Osteoblast (primary cell): ENCODE measurements at regions not wholly inside any gene's neighbourhood (a gene's known extent, or its start where the extent isn't known, plus 50 kb on each side); places are given as distances from the start of the nearest gene placed in this dataset.

Source experiments
- DNase-seq: peaks from one replicate; pipeline ENCODE4 v3.0.0; 2011; ENCODE audit warnings: low spot score, mixed read lengths; ENCODE audit not compliant: insufficient read length; ENCODE audit errors: missing footprints
- H2AFZ ChIP-seq: 2 replicates; pipeline ENCODE4 v1.6.0; 2011; ENCODE audit warnings: mild to moderate bottlenecking, low read length
- H3K27ac ChIP-seq: 2 replicates; pipeline ENCODE4 v1.5.1; 2011; ENCODE audit warnings: mild to moderate bottlenecking, low read depth, low read length, moderate library complexity
- H3K27me3 ChIP-seq: 2 replicates; pipeline ENCODE4 v1.6.0; 2012; ENCODE audit warnings: mild to moderate bottlenecking, control low read depth, inconsistent platforms, low read length, moderate library complexity; ENCODE audit not compliant: insufficient read depth
- H3K36me3 ChIP-seq: 2 replicates; pipeline ENCODE4 v1.5.1; 2011; ENCODE audit warnings: mild to moderate bottlenecking, low read length, control low read depth, moderate library complexity; ENCODE audit not compliant: insufficient read depth
- H3K4me1 ChIP-seq: 2 replicates; pipeline ENCODE4 v1.5.1; 2011; ENCODE audit warnings: mild to moderate bottlenecking, low read length, control low read depth, moderate library complexity; ENCODE audit not compliant: insufficient read depth
- H3K4me2 ChIP-seq: 2 replicates; pipeline ENCODE4 v1.6.0; 2011; ENCODE audit warnings: mild to moderate bottlenecking, low read length; ENCODE audit not compliant: insufficient read depth
- H3K4me3 ChIP-seq: fragments of 200-600 bp; sonication (generic); 3 replicates; pipeline ENCODE4 v1.5.1; 2012; ENCODE audit warnings: mild to moderate bottlenecking, low read length, inconsistent platforms; ENCODE audit not compliant: insufficient read depth
- H3K79me2 ChIP-seq: 2 replicates; pipeline ENCODE4 v1.6.0; 2012; ENCODE audit warnings: mild to moderate bottlenecking, low read length, control low read depth, inconsistent platforms; ENCODE audit not compliant: insufficient read depth
- H3K9me3 ChIP-seq: 2 replicates; pipeline ENCODE4 v1.5.1; 2011; ENCODE audit warnings: low read depth, low read length, control low read depth
- H4K20me1 ChIP-seq: 2 replicates; pipeline ENCODE4 v1.6.0; 2012; ENCODE audit warnings: mild to moderate bottlenecking, low read length, control low read depth; ENCODE audit not compliant: insufficient read depth
- CTCF ChIP-seq: IDR thresholded peaks from 2 replicates; pipeline ENCODE4 v1.5.1; 2011; ENCODE audit warnings: mild to moderate bottlenecking, low read depth, low read length, moderate library complexity; ENCODE audit errors: extremely low read depth

- DNase-seq: no peak
These were observed 54.4 kb upstream of the PIK3R1 start for GRCh38 chr5:68161156-68161555.

GRCh38 chr5:68159224-68159951, 56.2 kb upstream of the PIK3R1 start:
- Histone ChIP-seq H3K27ac (no peak overlapping the region), H3K79me2 (no peaks in the 10 kb centered on the region)

More at GRCh38 chr5:68161156-68161555, 54.4 kb upstream of the PIK3R1 start:
- Histone ChIP-seq H3K4me3 (no peak overlapping the region), H3K36me3 (no peaks in the 10 kb centered on the region), H3K4me1 (no peaks in the 10 kb centered on the region), H4K20me1 (no peaks in the 10 kb centered on the region), H3K4me2 (no peak overlapping the region), H3K27me3 (no peaks in the 10 kb centered on the region), H3K9me3 (no peaks in the 10 kb centered on the region), H3K27ac (no peak overlapping the region), H2AFZ (no peak overlapping the region), H3K79me2 (no peaks in the 10 kb centered on the region)
- no peak for TF ChIP-seq CTCF

GRCh38 chr5:68155940-68156339, 59.6 kb upstream of the PIK3R1 start:
- Histone ChIP-seq H3K9me3 (no peaks in the 10 kb centered on the region), H3K27me3 (no peaks in the 10 kb centered on the region), H3K79me2 (no peaks in the 10 kb centered on the region), H3K36me3 (no peaks in the 10 kb centered on the region), H3K27ac (no peak overlapping the region), H3K4me1 (no peaks in the 10 kb centered on the region), H3K4me3 (no peak overlapping the region), H3K4me2 (no peak overlapping the region), H4K20me1 (no peaks in the 10 kb centered on the region), H2AFZ (no peak overlapping the region)
- DNase-seq: no peak
- TF ChIP-seq CTCF: no peak

More at GRCh38 chr5:68159224-68159951, 56.2 kb upstream of the PIK3R1 start:
- no peak overlapping the region for H2AFZ ChIP-seq
- DNase-seq: no peak
- TF ChIP-seq CTCF: no peak
- no peaks in the 10 kb centered on the region for H4K20me1 ChIP-seq
- no peaks in the 10 kb centered on the region for H3K27me3 ChIP-seq
- H3K4me2 ChIP-seq: no peak overlapping the region
- no peaks in the 10 kb centered on the region for H3K36me3 ChIP-seq
- no peaks in the 10 kb centered on the region for H3K4me1 ChIP-seq
- H3K4me3 ChIP-seq: no peak overlapping the region
- no peaks in the 10 kb centered on the region for H3K9me3 ChIP-seq

GRCh38 chr5:68154119-68154857, 61.3 kb upstream of the PIK3R1 start:
- Histone ChIP-seq H3K9me3 (no peaks in the 10 kb centered on the region), H3K4me1 (no peaks in the 10 kb centered on the region), H3K27ac (no peak overlapping the region), H3K79me2 (no peaks in the 10 kb centered on the region), H4K20me1 (no peaks in the 10 kb centered on the region), H3K27me3 (no peaks in the 10 kb centered on the region), H3K4me3 (no peak overlapping the region), H2AFZ (no peak overlapping the region), H3K36me3 (no peaks in the 10 kb centered on the region), H3K4me2 (no peak overlapping the region)
- no peak for DNase-seq
- TF ChIP-seq CTCF: no peak
